HG03039 (cell line): ENCODE measurements at regions not wholly inside any gene's neighbourhood (a gene's known extent, or its start where the extent isn't known, plus 50 kb on each side); places are given as distances from the start of the nearest gene placed in this dataset.
"Not testable (repeated sequence)": the region's sequence is repeated elsewhere in the genome, so short reads cannot be mapped to it uniquely, and the experiment has no call there.

ENCODE experiments used
- ATAC-seq: cut with Tn5 transposase; IDR thresholded peaks from one replicate; pipeline ENCODE4 v1.9.1; 2021; ENCODE audit warnings: mild to moderate bottlenecking, moderate library complexity; ENCODE audit not compliant: unreplicated experiment

DNA sequence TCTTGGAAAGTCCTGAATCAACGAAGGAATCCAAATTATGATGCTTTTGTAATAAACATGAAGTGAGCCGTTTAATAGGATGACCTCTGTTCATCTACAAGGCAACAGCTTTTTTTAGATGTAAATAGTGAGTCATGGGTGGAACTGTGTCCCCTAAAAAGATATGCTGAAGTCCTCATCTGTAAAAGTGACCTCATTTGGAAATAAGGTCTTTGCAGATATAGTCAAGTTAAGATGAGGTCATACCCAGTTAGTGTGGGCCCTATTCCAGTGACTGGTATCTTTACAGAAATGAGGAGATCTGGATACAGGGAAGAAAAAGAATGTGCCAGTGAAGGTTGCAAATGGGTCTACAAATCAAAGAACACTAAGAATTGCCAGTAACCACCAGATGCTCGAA is 1287.3 kb upstream of the ADGRL4 start:
- ATAC-seq, result no peak

DNA sequence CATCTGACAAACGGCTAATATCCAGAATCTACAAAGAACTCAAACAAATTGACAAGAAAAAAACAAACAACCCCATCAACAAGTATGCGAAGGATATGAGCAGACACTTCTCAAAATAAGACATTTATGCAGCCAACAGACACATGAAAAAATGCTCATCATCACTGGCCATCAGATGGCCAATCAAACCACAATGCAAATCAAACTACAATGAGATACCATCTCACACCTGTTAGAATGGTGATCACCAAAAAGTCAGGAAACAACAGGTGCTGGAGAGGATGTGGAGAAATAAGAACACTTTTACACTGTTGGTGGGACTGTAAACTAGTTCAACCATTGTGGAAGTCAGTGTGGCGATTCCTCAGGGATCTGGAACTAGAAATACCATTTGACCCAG is 1282.2 kb upstream of the ADGRL4 start:
- not testable (repeated sequence) for ATAC-seq

DNA sequence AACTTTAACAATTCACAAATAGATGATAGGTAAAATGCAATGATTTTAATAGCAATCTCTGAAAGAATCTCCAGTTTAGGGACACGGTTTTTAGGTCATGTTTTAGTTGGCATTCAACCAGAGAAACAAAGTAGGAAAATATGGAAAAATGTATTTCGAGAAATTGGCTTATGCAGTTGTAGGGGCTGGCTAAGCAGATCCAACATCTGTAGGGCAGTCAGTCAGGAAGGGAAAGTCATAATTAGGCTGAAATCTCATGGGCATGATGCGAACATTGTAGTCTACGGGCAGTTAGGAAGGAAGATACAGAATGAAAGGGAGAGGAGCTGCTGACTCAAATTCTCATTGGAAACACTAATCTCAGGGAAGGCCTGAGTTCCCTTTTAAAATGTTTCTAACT is 1276.0 kb upstream of the ADGRL4 start:
- no peak for ATAC-seq

DNA sequence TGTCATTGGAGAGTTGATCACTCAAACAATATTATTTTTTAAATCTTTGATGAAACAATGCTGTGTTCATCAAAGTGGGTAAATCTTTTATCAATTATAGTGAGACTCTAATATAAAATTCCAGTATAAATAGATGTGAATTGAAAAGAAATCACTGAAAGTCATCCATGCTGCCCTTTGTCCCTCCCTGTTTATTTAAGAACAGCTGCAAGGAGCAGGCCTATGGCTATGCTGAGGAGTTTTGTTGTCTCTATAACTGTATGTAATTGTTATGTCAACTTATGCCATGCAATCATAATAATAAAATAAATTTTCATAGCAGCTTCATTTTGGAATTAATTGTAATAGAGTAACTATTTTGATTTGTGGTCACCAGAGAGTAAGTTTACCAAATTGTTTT is 1272.4 kb upstream of the ADGRL4 start:
- ATAC-seq, result no peak

DNA sequence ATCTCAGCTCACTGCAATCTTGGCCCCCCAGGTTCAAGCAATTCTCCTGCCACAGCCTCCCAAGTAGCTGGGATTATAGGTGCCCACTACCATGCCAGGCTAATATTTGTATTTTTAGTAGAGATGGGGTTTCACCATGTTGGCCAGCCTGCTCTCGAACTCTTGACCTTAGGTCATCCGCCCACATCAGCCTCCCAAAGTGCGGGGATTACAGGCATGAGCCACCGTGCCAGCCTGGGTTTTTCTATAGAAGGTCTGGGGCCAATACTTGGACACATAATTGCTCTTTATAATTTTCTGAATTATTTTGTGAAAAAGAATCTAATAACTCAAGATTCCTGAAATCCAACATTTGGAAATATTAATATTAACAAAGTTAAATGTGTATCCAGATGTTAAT is 1267.7 kb upstream of the ADGRL4 start:
- no peak for ATAC-seq

DNA sequence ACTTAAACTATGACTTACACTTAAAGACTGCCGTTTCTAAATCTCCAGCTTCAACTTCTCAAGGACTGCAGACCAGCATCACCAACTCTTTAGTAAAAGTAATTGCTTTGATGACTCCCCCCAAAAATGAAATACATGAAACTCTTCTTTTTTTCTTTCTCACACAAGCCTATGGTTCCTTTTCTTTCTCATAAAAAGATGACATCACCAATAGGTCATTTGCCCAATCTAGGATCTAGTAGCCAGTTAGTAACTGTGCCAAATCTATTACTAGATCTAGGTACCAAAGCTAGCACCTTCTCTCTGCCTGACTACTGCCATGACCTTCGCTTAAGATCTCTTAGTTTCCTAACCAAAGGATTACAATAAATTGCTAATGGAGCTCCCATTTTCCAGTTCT is 1266.0 kb upstream of the ADGRL4 start:
- no peak for ATAC-seq

DNA sequence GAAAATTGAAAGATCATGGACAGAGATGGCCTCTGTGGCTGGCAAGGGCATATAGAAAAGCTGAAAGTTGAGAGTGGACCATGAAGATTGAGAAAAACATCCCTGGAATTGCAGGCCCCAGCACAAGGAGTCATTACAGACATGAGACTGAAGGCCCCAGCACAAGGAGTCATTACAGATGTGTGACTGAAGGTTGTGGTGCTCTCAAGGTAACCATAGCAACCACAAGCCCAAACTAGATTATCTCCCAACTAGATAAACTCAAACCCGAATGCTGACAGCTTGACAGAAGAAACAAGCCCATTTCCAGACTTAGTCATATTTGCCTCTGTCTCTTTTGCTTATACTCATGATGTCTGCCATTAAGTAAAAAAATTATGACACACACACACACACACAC is 1252.1 kb upstream of the ADGRL4 start:
- no peak for ATAC-seq

DNA sequence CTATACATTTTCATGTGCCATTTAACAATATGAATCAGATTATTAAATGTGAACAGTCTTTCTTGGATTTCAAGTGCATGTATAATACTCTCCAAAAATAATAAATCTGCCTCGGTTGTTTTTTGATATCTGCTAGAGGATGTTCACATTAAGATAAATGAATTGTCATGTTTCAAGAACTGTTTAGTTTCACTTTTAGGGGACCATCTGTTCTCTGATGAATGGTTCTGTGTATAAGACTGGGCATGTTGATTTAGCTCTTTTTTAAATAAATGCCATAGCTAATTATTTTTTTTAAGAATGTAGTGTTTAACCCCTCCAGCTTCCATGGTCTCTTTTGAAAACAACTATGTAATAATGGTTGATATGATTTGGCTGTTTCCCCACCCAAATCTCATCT is 1245.1 kb upstream of the ADGRL4 start:
- no peak for ATAC-seq

DNA sequence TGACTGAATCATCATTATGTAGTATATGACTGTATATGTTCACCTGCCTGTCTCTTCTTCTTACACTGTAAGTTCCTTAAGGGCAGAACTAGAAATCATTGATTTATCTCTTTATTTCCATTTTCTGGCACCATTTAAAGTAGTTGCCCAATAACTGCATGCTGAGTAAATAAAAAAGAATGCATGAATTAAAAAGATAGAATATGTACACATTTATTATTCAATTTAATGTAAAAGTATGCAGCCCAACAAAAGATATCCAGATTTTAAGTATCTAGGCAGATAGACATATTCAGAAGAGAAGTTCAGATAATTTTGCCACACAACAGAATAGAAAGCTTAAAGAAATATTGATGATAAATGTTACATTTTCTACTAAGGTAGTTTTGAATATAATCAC is 1244.6 kb upstream of the ADGRL4 start:
- ATAC-seq, result no peak

DNA sequence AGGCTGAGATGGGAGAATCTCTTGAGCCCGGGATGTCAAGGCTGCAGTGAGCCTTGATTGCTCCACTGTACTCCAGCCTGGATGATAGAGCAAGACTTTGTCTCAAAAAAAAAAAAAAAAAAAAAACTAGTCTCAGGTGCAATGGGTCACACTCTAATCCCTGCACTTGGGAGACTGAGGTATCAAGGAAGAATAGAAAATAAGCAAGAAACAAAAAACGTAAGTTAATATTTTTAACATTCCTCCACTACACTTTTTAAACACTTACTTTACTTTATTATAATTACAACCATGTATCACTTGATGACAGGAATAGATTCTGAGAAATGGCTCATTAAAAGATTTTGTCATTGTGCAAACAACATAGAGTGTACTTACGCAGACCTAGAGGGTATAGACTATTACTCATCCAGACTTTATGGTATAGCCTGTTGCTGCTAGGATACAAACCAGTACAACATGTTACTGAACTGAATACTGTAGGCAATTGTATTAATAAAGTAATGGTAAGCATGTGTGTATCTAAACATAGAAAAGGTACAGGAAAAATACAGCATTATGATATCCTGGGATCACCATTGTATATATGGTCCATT is 1244.1 kb upstream of the ADGRL4 start:
- no peak for ATAC-seq

DNA sequence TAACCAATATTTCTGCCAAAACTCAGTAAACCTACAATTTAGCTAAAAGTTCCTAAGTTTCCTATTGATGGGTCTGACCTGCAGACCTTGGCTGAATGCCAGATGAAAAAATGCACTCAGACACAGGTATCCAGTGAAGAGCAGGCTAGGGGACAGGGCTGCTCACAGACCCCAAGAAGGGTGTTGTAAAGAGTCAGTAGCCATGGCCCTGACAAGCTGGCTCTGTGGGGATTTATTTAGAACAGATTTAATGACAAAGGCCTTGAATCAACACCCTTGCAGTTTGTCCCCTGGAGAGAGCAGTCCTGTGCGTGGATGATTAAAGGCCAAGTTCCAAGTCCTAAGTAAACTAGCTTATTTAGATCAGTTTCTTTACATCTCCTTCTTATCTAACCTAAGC is 1243.2 kb upstream of the ADGRL4 start:
- ATAC-seq, result no peak

DNA sequence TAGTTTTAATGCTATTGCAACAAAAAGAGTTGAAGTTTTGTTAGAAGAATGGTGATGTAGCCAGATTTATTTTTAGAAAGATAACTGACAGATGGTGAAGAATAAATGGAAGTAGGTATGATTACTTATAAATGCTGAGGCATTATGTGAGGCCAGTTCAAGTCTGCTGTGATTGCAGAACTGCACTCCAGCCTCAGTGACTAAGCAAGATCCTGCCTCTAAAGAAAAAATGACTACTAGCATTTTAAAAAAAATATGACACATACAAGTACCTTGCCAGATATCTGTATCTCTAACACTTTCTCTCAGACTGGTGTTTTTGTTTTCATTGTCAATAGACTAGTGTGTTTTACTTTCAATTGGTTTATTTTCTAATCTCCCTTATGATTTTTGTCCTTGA is 1242.4 kb upstream of the ADGRL4 start:
- no peak for ATAC-seq

DNA sequence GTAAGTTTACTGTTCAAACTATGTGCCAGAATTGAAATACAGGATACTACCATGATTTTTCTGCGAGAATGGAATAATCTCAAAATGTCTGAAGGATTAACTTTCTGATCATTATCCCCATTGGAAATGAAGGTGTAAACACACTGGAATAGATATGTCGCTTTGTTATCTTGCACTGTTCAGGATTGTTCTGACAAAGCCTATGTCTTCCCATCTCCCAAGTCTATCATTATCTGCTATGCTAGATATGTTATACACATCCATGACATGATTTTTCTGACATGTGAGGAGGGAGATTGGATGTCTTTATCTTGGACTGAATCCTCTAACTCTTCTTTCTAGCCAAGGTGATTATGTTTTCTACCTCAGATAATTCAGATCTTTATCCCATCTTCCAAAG is 1239.3 kb upstream of the ADGRL4 start:
- no peak for ATAC-seq

DNA sequence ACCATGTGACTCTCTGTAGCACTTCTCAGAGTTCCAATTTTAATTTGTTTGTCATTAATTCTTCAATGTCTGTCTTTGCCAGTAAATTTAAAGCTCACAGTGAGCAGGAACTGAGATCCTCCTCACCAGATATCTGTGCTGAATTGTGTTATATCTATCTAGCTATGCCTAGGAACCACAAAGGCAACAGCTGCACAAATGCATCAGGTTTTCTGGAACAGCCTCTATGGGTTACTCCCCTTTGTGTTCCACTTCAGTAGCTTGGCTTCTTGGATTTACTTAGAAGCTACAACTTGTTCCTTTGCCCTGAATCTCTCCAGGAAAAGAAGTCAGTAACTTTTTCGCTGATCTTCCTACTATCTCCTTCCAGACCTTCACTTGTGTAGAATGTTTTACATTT is 1237.8 kb upstream of the ADGRL4 start:
- ATAC-seq, result no peak

DNA sequence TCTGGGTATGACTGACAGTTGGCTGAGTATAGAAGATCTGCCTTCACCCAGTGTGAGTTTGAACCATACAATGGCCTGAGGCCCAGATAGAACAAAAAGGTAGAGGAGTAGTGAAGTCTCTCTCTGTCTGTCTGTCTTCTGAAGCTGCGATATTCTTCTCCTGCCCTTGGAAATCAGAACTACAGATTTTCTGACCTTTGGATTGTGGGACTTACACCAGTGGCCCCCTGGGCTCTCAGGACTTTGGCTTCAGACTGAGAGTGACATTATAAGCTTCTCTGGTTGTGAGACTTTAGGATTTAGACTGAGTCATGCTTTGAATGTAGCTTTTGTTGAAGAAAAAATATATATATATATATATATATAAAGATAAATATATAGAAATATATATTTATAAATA is 1235.0 kb upstream of the ADGRL4 start:
- ATAC-seq, result no peak

DNA sequence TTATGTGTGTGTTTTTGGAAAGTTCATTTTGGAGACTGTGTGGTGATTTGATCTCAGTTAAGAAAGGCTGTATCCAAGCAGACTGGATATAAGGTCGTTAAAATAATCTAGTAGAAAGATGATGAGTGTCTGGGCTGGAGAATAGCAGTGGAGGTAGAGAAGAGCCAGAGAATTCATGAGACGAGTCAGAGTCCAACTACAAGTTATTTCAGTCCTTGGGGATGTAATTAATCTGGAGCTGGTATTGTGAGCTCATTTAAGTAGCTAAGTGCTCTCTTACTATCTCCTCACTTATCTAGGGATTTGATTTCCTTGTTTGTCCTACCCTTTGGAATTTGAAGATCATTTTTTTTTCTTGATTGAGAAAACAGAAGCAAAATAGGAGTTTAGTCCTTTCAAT is 1219.0 kb upstream of the ADGRL4 start:
- ATAC-seq, result no peak

DNA sequence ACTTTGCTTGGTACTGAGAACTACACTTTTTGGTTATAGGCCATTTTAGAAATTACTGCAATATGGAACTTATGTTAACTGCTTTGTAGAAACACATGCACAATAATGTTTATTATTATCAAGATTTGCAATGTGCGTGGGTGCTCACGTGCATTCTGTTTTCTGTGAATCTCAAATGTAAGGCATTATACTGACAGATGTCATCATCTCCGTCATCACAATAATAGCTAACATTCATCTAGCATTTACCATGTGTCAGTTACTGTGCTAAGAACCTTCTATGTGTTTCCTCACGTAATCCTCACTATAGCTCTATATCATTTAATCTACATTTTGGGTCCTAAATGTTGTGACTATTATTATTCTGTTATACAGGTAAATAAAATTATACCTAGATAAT is 1214.8 kb upstream of the ADGRL4 start:
- ATAC-seq, result no peak

DNA sequence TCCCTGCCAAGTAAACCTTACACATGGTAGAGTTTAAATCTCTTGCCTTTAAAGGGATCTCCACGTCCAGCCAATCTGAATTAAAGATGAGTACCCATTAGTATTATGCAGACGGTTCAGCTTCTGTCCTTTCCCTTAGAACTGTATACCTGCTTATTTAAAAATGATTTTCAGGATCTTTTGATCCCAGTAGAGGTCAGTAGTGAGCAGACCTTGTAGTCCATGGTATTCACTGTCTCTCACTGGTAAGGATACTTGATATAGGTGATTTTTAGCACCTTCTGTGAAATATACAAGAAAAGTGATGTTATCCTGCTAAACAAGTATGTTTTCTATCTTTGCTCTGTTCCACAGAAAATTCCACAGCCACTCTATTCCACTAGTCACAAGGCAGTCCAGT is 1211.6 kb upstream of the ADGRL4 start:
- peak; percentile 58 for ATAC-seq

DNA sequence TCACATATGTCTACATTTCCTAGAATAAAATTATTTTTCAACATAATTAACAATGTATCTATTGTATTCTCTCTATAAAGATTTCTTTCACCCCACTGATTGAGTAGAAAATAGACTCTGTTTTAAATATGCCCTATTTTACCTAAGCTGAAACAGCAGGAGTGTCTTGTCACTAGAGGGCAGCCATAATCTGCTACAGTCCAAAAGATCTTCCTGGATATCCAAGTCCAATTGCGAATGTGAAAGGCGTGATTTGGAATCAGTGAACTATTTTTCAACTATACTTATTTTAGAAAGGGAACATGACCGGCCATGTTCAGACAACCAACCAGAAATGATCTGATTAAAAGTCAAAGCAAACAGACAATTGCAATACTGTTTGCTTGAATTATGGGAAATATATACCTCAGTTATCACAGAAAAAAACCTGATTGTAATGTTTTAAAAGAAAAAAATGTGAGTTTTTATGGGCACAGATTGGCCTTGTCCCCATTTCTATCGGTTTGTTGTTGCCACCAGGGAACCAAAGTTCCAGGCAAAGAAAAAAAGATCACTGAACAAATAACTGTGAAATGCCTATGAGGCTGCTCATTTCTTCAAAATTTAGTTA is 1211.0 kb upstream of the ADGRL4 start:
- ATAC-seq, result no peak

DNA sequence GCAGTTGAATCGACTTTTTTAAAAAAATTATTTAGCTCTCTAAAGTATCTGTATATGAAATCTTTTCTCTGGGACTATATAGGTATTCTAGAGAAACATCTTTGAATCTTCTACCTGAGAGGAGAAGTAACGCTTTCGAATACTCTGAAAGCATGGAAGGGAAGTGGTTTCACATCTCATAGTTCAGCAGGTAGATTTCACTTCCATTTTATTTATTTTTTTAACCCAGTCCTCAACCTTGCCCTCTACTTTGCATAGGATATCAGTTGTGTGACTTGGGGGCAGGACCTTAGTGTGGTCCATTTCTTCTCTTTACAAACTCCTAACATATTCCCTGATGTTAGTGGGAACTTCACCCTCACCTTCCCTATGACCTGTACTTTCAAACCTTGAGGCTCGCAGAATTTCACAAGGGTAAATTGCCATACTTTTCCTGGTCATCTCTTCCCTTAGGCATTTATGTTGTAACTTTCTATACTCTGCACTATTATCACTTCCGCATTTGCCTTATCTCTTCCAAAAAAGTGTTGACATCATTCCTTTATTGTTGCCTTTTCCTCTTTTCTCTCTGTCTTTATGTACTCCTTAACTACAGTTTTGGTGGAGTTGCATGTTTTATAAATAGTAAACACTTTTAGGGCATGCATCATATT is 1208.5 kb upstream of the ADGRL4 start:
- ATAC-seq, result no peak

DNA sequence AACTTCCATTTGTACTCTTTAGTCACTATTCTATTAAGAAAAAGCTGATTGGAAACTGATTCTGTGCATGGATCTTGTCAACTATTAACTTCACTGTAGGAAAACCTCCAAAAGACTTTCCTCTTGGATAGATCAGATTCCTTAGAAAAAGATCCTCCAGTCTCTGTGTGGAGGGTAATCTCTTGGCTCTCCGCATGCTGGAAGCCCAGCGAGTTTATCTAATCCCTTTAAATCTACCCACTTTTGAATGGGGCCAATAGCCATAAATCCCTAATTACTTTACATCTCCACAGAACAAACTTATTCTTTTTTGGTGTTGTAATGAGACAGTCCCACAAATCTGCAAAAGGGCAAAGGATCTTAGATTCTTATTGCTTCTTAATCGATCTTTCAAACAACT is 1206.4 kb upstream of the ADGRL4 start:
- ATAC-seq, result no peak

DNA sequence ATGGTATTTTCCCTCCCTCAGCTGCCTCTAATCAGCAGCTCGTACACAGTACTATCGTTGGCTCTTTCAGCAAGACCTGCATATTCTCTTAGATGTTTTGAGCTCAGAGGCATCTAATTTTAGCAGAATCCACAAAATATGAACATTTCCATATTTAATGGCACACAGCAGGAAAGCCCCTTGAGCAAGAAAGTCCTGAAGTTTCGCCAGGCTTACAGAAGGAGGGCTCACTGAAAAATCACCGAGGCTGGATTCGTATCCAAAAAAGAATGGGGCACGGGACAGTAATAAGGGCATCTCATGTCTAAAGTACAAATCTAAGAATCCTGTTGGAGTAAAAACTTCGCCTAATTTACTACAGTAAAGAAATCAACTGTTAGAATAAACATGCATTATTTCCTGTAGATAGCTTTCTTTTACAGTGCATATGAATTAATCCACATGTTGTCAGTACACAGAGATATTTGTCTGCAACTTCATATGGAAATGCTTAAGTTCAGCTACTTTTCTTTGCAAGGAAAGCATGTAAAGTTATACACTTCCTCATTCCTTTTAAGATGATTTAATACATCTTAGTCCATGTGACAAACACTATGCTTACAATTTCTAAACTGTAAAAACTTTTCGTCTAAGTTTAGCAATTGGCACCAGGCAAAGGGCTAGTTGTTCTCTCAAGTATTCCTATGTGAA is 1205.3 kb upstream of the ADGRL4 start:
- ATAC-seq, result no peak
